SK-N-SH treated with all-trans-retinoic acid at 6 μM for 48 hours (cell line): ENCODE measurements at regions not wholly inside any gene's neighbourhood (a gene's known extent, or its start where the extent isn't known, plus 50 kb on each side); places are given as distances from the start of the nearest gene placed in this dataset.
A peak's percentile ranks its signal among the peaks of the same experiment; 100 is the strongest.
"Not testable (repeated sequence)": the region's sequence is repeated elsewhere in the genome, so short reads cannot be mapped to it uniquely, and the experiment has no call there.

ENCODE experiments used
- ATAC-seq: fragments of 200-7000 bp; cut with Tn5 transposase; 3 replicates; pipeline ENCODE4 v1.9.1; 2020; ENCODE audit warnings: mild to moderate bottlenecking, moderate library complexity
- ARNTL ChIP-seq: fragments of 450-650 bp; formaldehyde crosslinking; IDR thresholded peaks from 2 replicates; pipeline ENCODE4 v1.5.0; 2020; ENCODE audit warnings: low read depth, mild to moderate bottlenecking, moderate library complexity, borderline replicate concordance
- BACH2 ChIP-seq: fragments of 250-450 bp; sonication (Bioruptor Pico); IDR thresholded peaks from 2 replicates; pipeline ENCODE4 v1.9.0; 2021; ENCODE audit warnings: mild to moderate bottlenecking, borderline replicate concordance
- CSDC2 ChIP-seq: fragments of 250-450 bp; sonication (Bioruptor Pico); IDR thresholded peaks from 2 replicates; pipeline ENCODE4 v1.5.0; 2020; ENCODE audit warnings: mild to moderate bottlenecking, moderate library complexity
- CSRNP3 ChIP-seq: fragments of 250-450 bp; sonication (Bioruptor Pico); IDR thresholded peaks from 2 replicates; pipeline ENCODE4 v1.5.1; 2021; ENCODE audit warnings: mild to moderate bottlenecking, moderate library complexity
- ESRRG ChIP-seq: fragments of 250-450 bp; sonication (Bioruptor Pico); IDR thresholded peaks from 2 replicates; pipeline ENCODE4 v1.6.1; 2021; ENCODE audit warnings: mild to moderate bottlenecking
- GLIS3 ChIP-seq: fragments of 250-450 bp; sonication (Bioruptor Pico); IDR thresholded peaks from 2 replicates; pipeline ENCODE4 v1.5.0; 2020; ENCODE audit warnings: mild to moderate bottlenecking, moderate library complexity
- ISL1 ChIP-seq: fragments of 250-450 bp; sonication (Bioruptor Pico); IDR thresholded peaks from 2 replicates; pipeline ENCODE4 v2.1.2; 2022; ENCODE audit warnings: mild to moderate bottlenecking, moderate library complexity
- OSR1 ChIP-seq: fragments of 250-450 bp; sonication (Bioruptor Pico); IDR thresholded peaks from 2 replicates; pipeline ENCODE4 v1.8.0; 2022; ENCODE audit warnings: moderate library complexity, mild to moderate bottlenecking, inconsistent platforms
- PATZ1 ChIP-seq: fragments of 250-450 bp; sonication (Bioruptor Pico); IDR thresholded peaks from 2 replicates; pipeline ENCODE4 v1.8.0; 2020; ENCODE audit warnings: mild to moderate bottlenecking, moderate library complexity, borderline replicate concordance
- POU6F1 ChIP-seq: fragments of 250-450 bp; sonication (Bioruptor Pico); IDR thresholded peaks from 2 replicates; pipeline ENCODE4 v1.8.0; 2021; ENCODE audit warnings: low read depth, mild to moderate bottlenecking, moderate library complexity, borderline replicate concordance
- PPARA ChIP-seq: fragments of 250-450 bp; sonication (Bioruptor Pico); IDR thresholded peaks from 2 replicates; pipeline ENCODE4 v1.5.0; 2020; ENCODE audit warnings: mild to moderate bottlenecking, borderline replicate concordance
- RARB ChIP-seq: fragments of 250-450 bp; sonication (Bioruptor Pico); IDR thresholded peaks from 2 replicates; pipeline ENCODE4 v1.8.0; 2021; ENCODE audit warnings: mild to moderate bottlenecking, moderate library complexity
- SNAI2 ChIP-seq: fragments of 250-450 bp; sonication (Bioruptor Pico); IDR thresholded peaks from 2 replicates; pipeline ENCODE4 v1.5.0; 2020; ENCODE audit warnings: mild to moderate bottlenecking, moderate library complexity
- TCF4 ChIP-seq: fragments of 250-450 bp; sonication (Bioruptor Pico); IDR thresholded peaks from 2 replicates; pipeline ENCODE4 v1.8.0; 2021; ENCODE audit warnings: mild to moderate bottlenecking, moderate library complexity, borderline replicate concordance
- ZFP3 ChIP-seq: fragments of 250-450 bp; sonication (Bioruptor Pico); IDR thresholded peaks from 2 replicates; pipeline ENCODE4 v1.5.0; 2020; ENCODE audit warnings: mild to moderate bottlenecking, moderate library complexity
- ZFP30 ChIP-seq: fragments of 450-650 bp; formaldehyde crosslinking; IDR thresholded peaks from 2 replicates; pipeline ENCODE4 v1.5.0; 2022; ENCODE audit warnings: mild to moderate bottlenecking, moderate library complexity
- ZNF70 ChIP-seq: fragments of 450-650 bp; formaldehyde crosslinking; IDR thresholded peaks from 2 replicates; pipeline ENCODE4 v1.5.0; 2020; ENCODE audit warnings: mild to moderate bottlenecking, moderate library complexity
- ZNF8 ChIP-seq: fragments of 450-650 bp; formaldehyde crosslinking; IDR thresholded peaks from 2 replicates; pipeline ENCODE4 v1.5.0; 2020; ENCODE audit warnings: mild to moderate bottlenecking, moderate library complexity
- TF ChIP-seq, protein P1 (sequence below): fragments of 250-450 bp; sonication (Bioruptor Pico); IDR thresholded peaks from 2 replicates; pipeline ENCODE4 v1.5.0; 2020; ENCODE audit warnings: mild to moderate bottlenecking, moderate library complexity

DNA sequence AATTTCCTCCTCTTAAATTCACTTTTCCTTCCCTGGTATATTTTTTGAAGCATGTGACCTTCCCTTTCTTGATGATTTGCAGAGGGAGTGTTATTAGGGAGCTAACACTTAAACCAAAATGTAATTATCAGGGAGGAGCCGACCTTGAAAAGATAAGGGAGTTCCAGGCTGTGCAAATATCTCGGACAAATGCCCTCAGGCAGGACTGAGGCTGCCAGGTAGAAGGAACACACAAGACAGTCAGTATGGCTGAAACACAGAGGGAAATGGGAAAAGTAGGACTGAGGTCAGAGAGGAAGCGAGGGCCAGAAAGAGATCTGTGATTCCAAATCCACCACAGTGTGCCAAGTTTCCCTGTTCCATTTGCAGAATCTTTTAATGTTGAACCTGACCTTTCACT lies 221.0 kb downstream of the CNTN3 start:
- TF ChIP-seq BACH2 (CRISPR knock-in tag) = no peak
- TF ChIP-seq ESRRG (CRISPR knock-in tag) = no peak
- TF ChIP-seq RARB (CRISPR knock-in tag) = no peak
- TF ChIP-seq ZNF8 (CRISPR knock-in tag) = no peak
- no peak for TF ChIP-seq ZFP3 (CRISPR knock-in tag)
- no peak for TF ChIP-seq ISL1
- no peak for TF ChIP-seq PPARA (CRISPR knock-in tag)
- TF ChIP-seq, protein P1, sequence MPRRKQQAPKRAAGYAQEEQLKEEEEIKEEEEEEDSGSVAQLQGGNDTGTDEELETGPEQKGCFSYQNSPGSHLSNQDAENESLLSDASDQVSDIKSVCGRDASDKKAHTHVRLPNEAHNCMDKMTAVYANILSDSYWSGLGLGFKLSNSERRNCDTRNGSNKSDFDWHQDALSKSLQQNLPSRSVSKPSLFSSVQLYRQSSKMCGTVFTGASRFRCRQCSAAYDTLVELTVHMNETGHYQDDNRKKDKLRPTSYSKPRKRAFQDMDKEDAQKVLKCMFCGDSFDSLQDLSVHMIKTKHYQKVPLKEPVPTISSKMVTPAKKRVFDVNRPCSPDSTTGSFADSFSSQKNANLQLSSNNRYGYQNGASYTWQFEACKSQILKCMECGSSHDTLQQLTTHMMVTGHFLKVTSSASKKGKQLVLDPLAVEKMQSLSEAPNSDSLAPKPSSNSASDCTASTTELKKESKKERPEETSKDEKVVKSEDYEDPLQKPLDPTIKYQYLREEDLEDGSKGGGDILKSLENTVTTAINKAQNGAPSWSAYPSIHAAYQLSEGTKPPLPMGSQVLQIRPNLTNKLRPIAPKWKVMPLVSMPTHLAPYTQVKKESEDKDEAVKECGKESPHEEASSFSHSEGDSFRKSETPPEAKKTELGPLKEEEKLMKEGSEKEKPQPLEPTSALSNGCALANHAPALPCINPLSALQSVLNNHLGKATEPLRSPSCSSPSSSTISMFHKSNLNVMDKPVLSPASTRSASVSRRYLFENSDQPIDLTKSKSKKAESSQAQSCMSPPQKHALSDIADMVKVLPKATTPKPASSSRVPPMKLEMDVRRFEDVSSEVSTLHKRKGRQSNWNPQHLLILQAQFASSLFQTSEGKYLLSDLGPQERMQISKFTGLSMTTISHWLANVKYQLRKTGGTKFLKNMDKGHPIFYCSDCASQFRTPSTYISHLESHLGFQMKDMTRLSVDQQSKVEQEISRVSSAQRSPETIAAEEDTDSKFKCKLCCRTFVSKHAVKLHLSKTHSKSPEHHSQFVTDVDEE (CRISPR knock-in tag) = no peak
- no peak for TF ChIP-seq ZNF70
- no peak for TF ChIP-seq TCF4 (CRISPR knock-in tag)
- TF ChIP-seq ARNTL (CRISPR knock-in tag) = no peak
- no peak for TF ChIP-seq POU6F1
- no peak for TF ChIP-seq ZFP30 (CRISPR knock-in tag)
- TF ChIP-seq, all 23 proteins: peak for 0

GRCh38 chr3:74390121-74390877 lies 224.2 kb downstream of the CNTN3 start:
- ATAC-seq = no peak
- TF ChIP-seq CSRNP3 (CRISPR knock-in tag) (no peak), SNAI2 (no peak), ISL1 (peak; percentile 61), ZFP3 (CRISPR knock-in tag) (no peak)

More for the DNA sequence above, 221.0 kb downstream of the CNTN3 start:
- no peak for ATAC-seq

DNA sequence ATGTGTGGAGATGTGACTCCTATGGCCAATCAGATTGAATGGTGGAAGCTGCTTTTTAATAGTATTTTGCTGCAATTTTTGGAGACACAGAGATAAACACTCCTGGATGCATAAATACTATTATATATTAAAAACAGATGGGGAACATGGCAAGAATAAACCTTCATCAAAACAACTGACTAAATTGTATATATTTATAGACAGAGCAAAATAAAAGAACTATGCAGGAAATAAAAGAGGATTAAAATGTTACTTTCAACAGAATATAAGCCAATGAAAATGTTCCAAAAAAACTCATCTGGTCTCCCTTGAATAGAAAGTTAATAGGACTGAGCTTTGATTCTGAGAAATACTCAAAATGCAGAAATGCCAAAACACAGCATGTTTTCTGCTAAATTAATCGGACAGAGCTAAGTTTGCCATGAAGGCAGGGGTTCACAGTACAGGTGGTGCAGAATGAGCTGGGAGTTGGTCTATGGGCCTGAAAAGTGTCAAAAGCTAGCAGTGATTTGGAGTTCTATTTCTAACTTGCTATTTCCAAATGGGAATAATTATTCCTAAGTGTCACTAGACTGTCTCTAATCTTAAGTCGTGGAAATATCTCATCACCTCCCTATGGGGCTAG lies 227.2 kb downstream of the CNTN3 start:
- TF ChIP-seq RARB (CRISPR knock-in tag) (no peak), TCF4 (CRISPR knock-in tag) (no peak), GLIS3 (no peak), CSDC2 (CRISPR knock-in tag) (no peak), ZFP3 (CRISPR knock-in tag) (no peak), BACH2 (CRISPR knock-in tag) (no peak), ZFP30 (CRISPR knock-in tag) (no peak)
- ATAC-seq = no peak

DNA sequence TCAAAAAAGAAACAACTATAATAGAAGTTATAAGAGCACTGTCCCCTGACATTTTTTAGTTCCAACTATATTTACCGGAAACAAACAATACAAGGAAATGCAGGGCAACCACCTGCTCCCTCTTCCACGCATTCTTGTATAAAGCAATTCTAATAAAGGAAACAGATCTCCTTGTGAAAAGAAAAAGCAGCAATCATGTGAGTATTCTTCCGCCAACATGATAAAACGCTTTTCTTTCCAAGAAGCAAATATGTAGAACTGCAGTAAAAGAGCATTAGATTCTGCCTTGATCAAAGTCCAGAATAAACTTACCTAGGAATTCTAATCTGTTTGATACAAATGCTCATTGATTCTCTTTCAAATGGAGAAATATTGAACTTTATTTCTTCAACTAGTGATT lies 230.3 kb downstream of the CNTN3 start:
- no peak for TF ChIP-seq PPARA (CRISPR knock-in tag)
- TF ChIP-seq PATZ1 (CRISPR knock-in tag) = no peak
- no peak for TF ChIP-seq ISL1

GRCh38 chr3:74377669-74378068 lies 236.8 kb downstream of the CNTN3 start:
- peak; percentile 95 for TF ChIP-seq ISL1
- TF ChIP-seq OSR1 = no peak
- peak; percentile 42; the same call in 1 of the 2 replicates for TF ChIP-seq TCF4 (CRISPR knock-in tag)
- ATAC-seq = no peak

More for the DNA sequence above, 230.3 kb downstream of the CNTN3 start:
- no peak for ATAC-seq

DNA sequence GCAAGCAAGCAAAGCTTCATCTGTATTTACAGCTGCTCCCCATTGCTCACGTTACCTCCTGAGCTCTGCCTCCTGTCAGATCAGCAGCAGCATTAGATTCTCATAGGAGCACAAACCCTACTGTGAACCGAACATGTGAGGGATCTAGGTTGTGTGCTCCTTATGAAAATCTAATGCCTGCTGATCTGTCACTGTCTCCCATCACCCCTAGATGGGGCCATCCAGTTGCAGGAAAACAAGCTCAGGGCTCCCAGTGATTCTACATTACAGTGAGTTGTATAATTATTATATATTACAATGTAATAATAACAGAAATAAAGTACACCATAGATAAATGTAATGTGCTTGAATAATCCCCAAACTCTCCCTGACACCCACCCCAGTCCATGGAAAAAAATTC lies 238.1 kb downstream of the CNTN3 start:
- ATAC-seq = not testable (repeated sequence)
